ENCODE measurements at regions not wholly inside any gene's neighbourhood (a gene's known extent, or its start where the extent isn't known, plus 50 kb on each side); places are given as distances from the start of the nearest gene placed in this dataset.
"Not testable (repeated sequence)": the region's sequence is repeated elsewhere in the genome, so short reads cannot be mapped to it uniquely, and the experiment has no call there.

DNA sequence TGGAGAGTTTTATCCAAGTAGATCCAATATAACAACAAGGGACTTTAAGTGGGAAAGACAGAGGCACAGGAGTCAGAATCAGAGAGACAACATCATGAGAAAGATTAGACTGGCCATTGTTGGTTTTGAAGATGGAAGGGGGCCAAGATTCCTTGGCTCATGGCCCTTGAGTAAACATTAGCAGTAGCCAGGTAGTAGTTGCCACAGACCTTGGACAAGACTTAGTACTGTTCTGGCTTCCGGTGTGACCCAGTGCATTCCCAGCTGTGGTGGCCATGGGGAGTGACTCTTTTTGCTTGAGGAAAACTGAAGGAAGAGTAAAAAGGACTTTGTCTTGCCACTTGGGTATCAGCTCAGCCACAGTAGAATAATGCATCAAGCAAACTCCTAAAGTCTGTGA lies 462.2 kb upstream of the CPXCR1 start:
- no peaks in the 10 kb centered on the region for H3K27me3 Mint-ChIP-seq
- ATAC-seq (replicated peaks; ENCODE audit: extremely low read depth, poor library complexity, severe bottlenecking): no peak
- peaks cover 7% of the 10 kb centered on the region for H3K9me3 Mint-ChIP-seq
- H3K36me3 Mint-ChIP-seq (ENCODE audit: insufficient read depth): no peaks in the 10 kb centered on the region
- H3K4me1 Mint-ChIP-seq: no peaks in the 10 kb centered on the region
- DNase-seq (ENCODE audit: low spot score in 2 of 2): no peak
- no peak overlapping the region for H3K27ac Mint-ChIP-seq (ENCODE audit: low read depth)
- H3K4me3 Mint-ChIP-seq: no peak overlapping the region

DNA sequence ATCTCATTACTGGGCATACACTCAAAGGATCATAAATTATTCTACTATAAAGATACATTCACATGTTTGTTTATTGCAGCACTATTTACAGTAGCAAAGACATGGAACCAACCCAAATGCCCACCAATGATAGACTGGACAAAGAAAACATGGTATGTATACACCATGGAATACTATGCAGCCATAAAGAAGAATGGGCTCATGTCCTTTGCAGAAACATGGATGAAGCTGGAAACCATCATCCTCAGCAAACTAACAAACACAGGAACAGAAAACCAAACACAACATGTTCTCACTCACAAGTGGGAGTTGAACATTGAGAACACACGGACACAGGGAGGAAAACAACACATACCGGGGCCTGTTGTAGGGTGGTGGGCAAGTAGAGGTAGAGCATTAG lies 433.1 kb upstream of the CPXCR1 start:
- H3K9me3 Mint-ChIP-seq; H3K4me1 Mint-ChIP-seq; H3K27ac Mint-ChIP-seq (ENCODE audit: low read depth); DNase-seq (ENCODE audit: low spot score in 2 of 2); H3K36me3 Mint-ChIP-seq (ENCODE audit: insufficient read depth); H3K4me3 Mint-ChIP-seq; H3K27me3 Mint-ChIP-seq; ATAC-seq (replicated peaks; ENCODE audit: extremely low read depth, poor library complexity, severe bottlenecking): not testable (repeated sequence)

DNA sequence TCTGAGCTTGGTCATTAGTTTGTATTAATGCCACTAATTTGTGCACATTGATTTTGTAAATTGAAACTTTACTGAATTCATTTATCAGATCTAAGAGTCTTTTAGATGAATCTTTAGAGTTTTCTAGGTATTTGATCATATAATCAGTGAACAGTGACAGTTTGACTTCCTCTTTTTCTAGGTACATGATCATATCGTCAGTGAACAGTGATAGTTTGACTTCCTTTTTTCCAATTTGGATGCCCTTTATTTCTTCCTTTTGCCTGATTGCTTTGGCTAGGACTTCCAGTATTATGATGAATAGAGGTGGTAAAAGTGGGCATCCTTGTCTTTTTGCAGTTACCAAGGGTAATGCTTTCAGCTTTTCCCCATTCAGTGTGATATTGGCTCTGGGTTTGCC lies 421.4 kb upstream of the CPXCR1 start:
- Mint-ChIP-seq H3K4me3 (no peak overlapping the region), H3K9me3 (no peaks in the 10 kb centered on the region), H3K36me3 (ENCODE audit: insufficient read depth) (no peaks in the 10 kb centered on the region), H3K4me1 (no peaks in the 10 kb centered on the region), H3K27me3 (no peaks in the 10 kb centered on the region), H3K27ac (ENCODE audit: low read depth) (no peak overlapping the region)
- no peak for DNase-seq (ENCODE audit: low spot score in 2 of 2)
- no peak for ATAC-seq (replicated peaks; ENCODE audit: extremely low read depth, poor library complexity, severe bottlenecking)

DNA sequence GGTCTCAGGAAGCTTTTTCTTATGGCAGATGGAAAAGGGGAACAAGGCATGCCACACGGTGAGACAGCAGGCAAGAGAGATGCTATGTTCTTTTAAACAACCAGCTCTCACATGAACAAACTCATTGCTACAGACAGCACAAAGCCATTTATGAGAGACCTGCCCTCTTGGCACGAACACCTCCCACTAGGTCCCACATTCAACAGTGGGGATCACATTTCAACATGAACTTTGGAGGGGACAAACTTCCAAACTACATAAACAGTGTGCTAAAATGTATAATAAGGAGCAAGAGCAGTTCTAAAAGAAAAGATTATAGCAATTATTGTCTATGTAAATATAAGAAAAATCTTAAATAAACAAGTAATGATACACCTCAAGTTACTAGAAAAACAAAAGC lies 391.8 kb upstream of the CPXCR1 start:
- H3K27me3 Mint-ChIP-seq: no peaks in the 10 kb centered on the region
- peaks cover 4% of the 10 kb centered on the region for H3K9me3 Mint-ChIP-seq
- H3K4me1 Mint-ChIP-seq: no peaks in the 10 kb centered on the region
- no peak overlapping the region for H3K27ac Mint-ChIP-seq (ENCODE audit: low read depth)
- DNase-seq (ENCODE audit: low spot score in 2 of 2) (no peak), ATAC-seq (replicated peaks; ENCODE audit: extremely low read depth, poor library complexity, severe bottlenecking) (no peak)
- no peak overlapping the region for H3K4me3 Mint-ChIP-seq
- H3K36me3 Mint-ChIP-seq (ENCODE audit: insufficient read depth): no peaks in the 10 kb centered on the region

DNA sequence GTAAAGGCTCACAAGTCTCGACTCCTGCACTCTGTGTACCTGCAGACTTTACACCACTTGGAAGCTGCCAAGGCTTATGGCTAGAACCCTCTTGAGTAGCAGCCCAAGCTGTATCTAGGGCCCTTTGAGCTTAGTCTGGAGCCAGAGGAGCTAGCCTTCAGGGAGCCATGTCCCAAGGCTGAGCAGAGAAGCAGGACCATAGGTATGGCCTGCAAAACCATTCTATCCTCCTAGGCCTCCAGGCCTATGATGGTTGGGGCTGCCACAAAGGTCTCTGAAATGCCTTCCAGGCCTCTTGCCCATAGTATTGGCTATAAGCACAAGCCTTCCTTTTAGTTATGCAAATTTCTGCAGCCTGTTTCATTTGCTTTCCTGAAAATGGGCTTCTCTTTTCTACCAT lies 380.7 kb upstream of the CPXCR1 start:
- Mint-ChIP-seq H3K27ac (ENCODE audit: low read depth) (no peak overlapping the region), H3K27me3 (no peaks in the 10 kb centered on the region), H3K36me3 (ENCODE audit: insufficient read depth) (no peaks in the 10 kb centered on the region), H3K4me1 (no peaks in the 10 kb centered on the region), H3K9me3 (peaks cover 4% of the 10 kb centered on the region), H3K4me3 (no peak overlapping the region)
- ATAC-seq (replicated peaks; ENCODE audit: extremely low read depth, poor library complexity, severe bottlenecking) (no peak), DNase-seq (ENCODE audit: low spot score in 2 of 2) (no peak)

DNA sequence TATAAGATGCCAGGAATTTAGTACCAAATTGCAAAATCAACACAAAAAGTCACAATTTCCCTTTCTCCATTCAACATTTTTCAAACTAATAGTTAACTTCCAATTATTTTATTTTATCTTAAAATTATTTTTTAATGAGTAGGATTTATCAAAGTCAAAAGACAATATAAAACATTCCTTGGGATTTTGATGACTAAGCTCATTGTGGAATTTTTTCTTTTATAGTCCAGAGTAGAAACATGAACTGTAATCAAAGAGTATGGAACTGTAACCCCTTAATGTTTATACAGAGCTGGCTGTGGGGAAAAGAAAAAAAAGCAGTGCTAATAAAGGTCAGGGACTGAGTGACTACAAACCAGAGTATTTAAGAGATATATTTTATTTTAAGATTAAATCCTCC lies 368.6 kb upstream of the CPXCR1 start:
- ATAC-seq (replicated peaks; ENCODE audit: extremely low read depth, poor library complexity, severe bottlenecking) (no peak), DNase-seq (ENCODE audit: low spot score in 2 of 2) (no peak)
- H3K27ac Mint-ChIP-seq (ENCODE audit: low read depth): no peak overlapping the region
- peaks cover 14% of the 10 kb centered on the region for H3K9me3 Mint-ChIP-seq
- H3K4me1 Mint-ChIP-seq: no peaks in the 10 kb centered on the region
- H3K4me3 Mint-ChIP-seq: no peak overlapping the region
- H3K36me3 Mint-ChIP-seq (ENCODE audit: insufficient read depth): no peaks in the 10 kb centered on the region
- H3K27me3 Mint-ChIP-seq: no peaks in the 10 kb centered on the region

DNA sequence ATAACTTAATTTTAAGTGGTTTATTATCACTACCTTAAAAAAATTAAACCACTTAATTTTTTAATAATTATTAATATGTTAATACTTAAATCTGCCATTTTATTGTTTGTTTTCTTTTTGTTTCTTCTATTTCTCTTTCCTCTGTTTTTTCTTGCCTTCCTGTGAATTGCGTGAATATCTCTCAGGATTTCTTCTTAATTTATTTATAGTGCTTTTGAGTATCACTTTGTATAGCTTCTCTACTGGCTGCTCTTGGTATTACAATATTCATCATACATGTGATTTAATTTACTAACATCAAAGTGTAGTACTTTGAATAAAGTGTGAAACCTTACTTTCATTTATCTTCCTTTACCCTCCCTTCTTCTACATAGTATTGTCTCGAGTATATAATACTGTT lies 349.5 kb upstream of the CPXCR1 start:
- DNase-seq (ENCODE audit: low spot score in 2 of 2): no peak
- peaks cover 7% of the 10 kb centered on the region for H3K9me3 Mint-ChIP-seq
- no peak for ATAC-seq (replicated peaks; ENCODE audit: extremely low read depth, poor library complexity, severe bottlenecking)
- H3K4me3 Mint-ChIP-seq: no peak overlapping the region
- no peaks in the 10 kb centered on the region for H3K36me3 Mint-ChIP-seq (ENCODE audit: insufficient read depth)
- no peaks in the 10 kb centered on the region for H3K27me3 Mint-ChIP-seq
- no peak overlapping the region for H3K27ac Mint-ChIP-seq (ENCODE audit: low read depth)
- no peaks in the 10 kb centered on the region for H3K4me1 Mint-ChIP-seq

DNA sequence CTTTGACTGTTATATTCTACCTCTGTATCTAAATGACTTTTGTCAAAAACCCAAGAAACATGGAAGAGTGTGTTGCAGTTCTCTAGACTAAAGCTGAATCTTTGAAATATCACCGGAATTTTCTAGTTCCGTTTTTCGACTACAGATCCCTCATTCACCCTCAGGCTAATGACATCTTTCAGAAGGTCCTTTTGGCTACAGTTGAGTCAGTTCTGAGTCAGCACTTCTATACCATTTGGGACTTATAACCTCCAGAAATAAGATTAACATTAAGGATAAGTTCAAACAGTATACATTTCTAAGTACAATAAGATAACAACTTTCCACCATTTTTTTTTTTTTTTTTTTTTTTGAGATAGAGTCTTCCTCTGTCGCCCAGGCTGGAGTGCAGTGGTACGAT lies 331.0 kb upstream of the CPXCR1 start:
- no peak for ATAC-seq (replicated peaks; ENCODE audit: extremely low read depth, poor library complexity, severe bottlenecking)
- H3K27ac Mint-ChIP-seq (ENCODE audit: low read depth): no peak overlapping the region
- no peaks in the 10 kb centered on the region for H3K4me1 Mint-ChIP-seq
- no peak overlapping the region for H3K4me3 Mint-ChIP-seq
- no peaks in the 10 kb centered on the region for H3K36me3 Mint-ChIP-seq (ENCODE audit: insufficient read depth)
- H3K27me3 Mint-ChIP-seq: no peaks in the 10 kb centered on the region
- H3K9me3 Mint-ChIP-seq: no peaks in the 10 kb centered on the region
- DNase-seq (ENCODE audit: low spot score in 2 of 2): no peak

DNA sequence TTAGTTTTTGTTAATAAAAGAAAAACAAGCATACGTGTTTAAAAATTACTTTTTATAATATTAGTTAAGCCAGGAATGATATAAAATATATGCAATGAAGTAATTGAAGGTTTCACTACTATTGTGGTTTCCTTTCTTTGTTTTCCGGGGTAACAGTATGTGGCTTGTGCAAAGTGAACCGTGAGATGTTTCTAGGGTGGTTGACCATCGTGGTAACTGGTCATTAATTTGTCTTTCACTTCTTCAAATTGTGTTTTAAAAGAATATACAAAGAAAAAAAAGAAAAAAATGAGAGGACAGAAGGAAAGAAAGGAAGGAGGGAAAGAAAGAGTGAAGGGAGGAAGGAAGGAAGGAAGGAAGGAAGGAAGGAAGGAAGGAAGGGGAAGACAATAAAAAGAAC lies 330.1 kb upstream of the CPXCR1 start:
- no peak overlapping the region for H3K27ac Mint-ChIP-seq (ENCODE audit: low read depth)

DNA sequence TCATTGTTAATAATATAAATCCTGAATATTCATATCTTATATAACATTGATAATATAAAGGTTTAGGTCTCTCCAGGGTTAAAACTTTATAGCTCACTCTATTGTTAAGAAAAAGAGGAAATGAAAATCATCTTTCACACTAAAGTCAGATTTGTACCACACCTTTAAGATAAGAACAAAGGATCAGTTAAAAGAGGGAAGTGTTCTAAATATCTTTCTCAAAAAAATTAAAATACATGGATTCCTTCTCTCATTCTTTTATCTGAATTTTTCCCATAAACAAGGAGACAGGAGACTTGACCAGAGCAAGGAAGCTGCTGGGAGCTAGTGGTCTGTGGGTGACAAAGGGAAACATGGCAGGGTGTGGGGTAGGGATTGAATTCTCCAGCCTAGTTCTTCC lies 323.0 kb upstream of the CPXCR1 start:
- H3K27ac Mint-ChIP-seq (ENCODE audit: low read depth): no peak overlapping the region
- ATAC-seq (replicated peaks; ENCODE audit: extremely low read depth, poor library complexity, severe bottlenecking): no peak
- no peak overlapping the region for H3K4me3 Mint-ChIP-seq

More for the DNA sequence above, 330.1 kb upstream of the CPXCR1 start:
- Mint-ChIP-seq H3K9me3 (no peaks in the 10 kb centered on the region), H3K4me1 (no peaks in the 10 kb centered on the region), H3K36me3 (ENCODE audit: insufficient read depth) (no peaks in the 10 kb centered on the region), H3K27me3 (no peaks in the 10 kb centered on the region), H3K4me3 (no peak overlapping the region)
- DNase-seq (ENCODE audit: low spot score in 2 of 2): no peak
- no peak for ATAC-seq (replicated peaks; ENCODE audit: extremely low read depth, poor library complexity, severe bottlenecking)

DNA sequence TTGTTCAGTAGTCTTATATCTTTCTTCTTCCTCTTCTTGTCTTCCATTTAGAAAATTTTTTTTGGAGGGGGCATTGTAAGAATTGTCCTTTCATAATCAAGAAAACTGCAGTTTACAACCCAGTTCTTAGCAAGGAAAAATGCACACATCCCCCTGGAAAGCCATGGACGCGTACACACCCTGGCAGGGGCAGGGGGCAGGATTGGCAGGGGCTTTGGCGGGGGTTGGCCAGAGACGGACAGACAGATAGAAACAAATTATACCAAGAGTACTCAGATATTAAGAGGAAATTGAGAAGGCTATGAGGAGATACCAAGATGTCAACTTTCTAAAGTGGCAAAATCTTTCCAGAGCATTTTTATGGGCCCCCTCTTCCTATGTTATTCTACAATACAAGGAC lies 322.5 kb upstream of the CPXCR1 start:
- DNase-seq (ENCODE audit: low spot score in 2 of 2) (no peak), ATAC-seq (replicated peaks; ENCODE audit: extremely low read depth, poor library complexity, severe bottlenecking) (no peak)
- H3K27me3 Mint-ChIP-seq: no peaks in the 10 kb centered on the region
- no peaks in the 10 kb centered on the region for H3K9me3 Mint-ChIP-seq
- no peak overlapping the region for H3K4me3 Mint-ChIP-seq
- H3K4me1 Mint-ChIP-seq: no peaks in the 10 kb centered on the region
- no peaks in the 10 kb centered on the region for H3K36me3 Mint-ChIP-seq (ENCODE audit: insufficient read depth)
- H3K27ac Mint-ChIP-seq (ENCODE audit: low read depth): no peak overlapping the region

More for the DNA sequence above, 323.0 kb upstream of the CPXCR1 start:
- Mint-ChIP-seq H3K36me3 (ENCODE audit: insufficient read depth) (no peaks in the 10 kb centered on the region), H3K4me1 (no peaks in the 10 kb centered on the region), H3K9me3 (no peaks in the 10 kb centered on the region), H3K27me3 (no peaks in the 10 kb centered on the region)
- no peak for DNase-seq (ENCODE audit: low spot score in 2 of 2)

DNA sequence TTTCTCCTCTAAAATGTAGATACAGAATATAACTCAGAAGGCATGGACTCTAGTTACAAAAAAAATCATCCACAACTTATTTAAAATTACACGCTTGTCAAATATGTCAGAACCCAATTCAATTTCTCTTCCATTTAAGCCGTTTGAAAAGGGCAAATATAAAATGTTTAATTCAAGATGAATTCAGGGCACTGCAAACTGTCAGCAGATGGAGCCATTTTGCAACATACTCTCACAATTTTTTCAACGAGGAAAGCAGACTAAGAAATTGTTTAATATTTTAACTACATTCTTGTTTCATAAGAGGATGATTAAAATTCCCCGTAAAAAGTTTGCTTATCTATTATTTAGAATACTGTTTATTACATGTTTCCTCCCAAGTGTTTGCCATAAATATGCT lies 321.3 kb upstream of the CPXCR1 start:
- DNase-seq (ENCODE audit: low spot score in 2 of 2): no peak
- no peak for ATAC-seq (replicated peaks; ENCODE audit: extremely low read depth, poor library complexity, severe bottlenecking)
- no peaks in the 10 kb centered on the region for H3K27me3 Mint-ChIP-seq
- H3K36me3 Mint-ChIP-seq (ENCODE audit: insufficient read depth): no peaks in the 10 kb centered on the region
- H3K27ac Mint-ChIP-seq (ENCODE audit: low read depth): no peak overlapping the region
- no peaks in the 10 kb centered on the region for H3K9me3 Mint-ChIP-seq
- no peaks in the 10 kb centered on the region for H3K4me1 Mint-ChIP-seq
- no peak overlapping the region for H3K4me3 Mint-ChIP-seq

DNA sequence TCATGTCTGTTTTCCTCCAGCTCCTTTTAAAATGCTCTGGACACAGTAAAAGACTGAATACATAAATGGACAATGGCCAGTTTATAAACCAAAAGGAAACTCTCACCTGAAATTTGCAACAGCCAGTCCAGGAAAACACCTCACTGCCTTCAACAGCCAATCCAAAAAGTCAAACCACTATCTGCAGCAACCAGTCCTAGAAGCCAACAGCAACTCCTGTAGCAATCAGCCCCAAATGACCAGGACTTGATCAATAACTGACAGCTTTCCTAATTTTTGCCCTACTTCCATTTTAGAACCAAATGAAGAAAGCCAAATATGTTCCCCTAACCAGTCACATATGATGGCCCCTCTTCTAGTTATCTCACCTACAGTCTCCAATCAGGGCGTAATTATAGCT lies 309.5 kb upstream of the CPXCR1 start:
- no peaks in the 10 kb centered on the region for H3K4me1 Mint-ChIP-seq
- peaks cover 18% of the 10 kb centered on the region for H3K9me3 Mint-ChIP-seq
- H3K4me3 Mint-ChIP-seq: no peak overlapping the region
- ATAC-seq (replicated peaks; ENCODE audit: extremely low read depth, poor library complexity, severe bottlenecking) (no peak), DNase-seq (ENCODE audit: low spot score in 2 of 2) (no peak)
- H3K36me3 Mint-ChIP-seq (ENCODE audit: insufficient read depth): no peaks in the 10 kb centered on the region
- H3K27me3 Mint-ChIP-seq: no peaks in the 10 kb centered on the region
- no peak overlapping the region for H3K27ac Mint-ChIP-seq (ENCODE audit: low read depth)

DNA sequence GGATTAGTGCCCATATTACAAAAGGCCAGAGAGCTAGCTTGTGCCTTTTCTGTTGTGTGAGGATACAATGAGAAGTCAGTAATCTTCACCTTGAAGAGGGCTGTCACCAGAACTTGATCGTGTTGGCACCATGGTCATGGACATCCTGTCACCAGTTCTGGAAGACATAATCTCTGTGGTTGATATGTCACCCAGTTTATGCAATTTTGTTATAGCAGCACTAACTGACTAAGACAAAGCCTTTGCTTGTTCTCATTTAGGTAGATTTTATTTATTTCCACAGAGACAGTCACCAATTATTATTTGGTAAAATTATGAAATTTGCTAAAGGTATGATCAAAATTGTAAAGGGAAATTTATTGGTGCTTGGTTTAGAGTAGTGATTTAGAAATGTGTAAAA lies 308.8 kb upstream of the CPXCR1 start:
- Mint-ChIP-seq H3K4me1 (no peaks in the 10 kb centered on the region), H3K4me3 (no peak overlapping the region), H3K9me3 (peaks cover 18% of the 10 kb centered on the region), H3K36me3 (ENCODE audit: insufficient read depth) (no peaks in the 10 kb centered on the region), H3K27ac (ENCODE audit: low read depth) (no peak overlapping the region), H3K27me3 (no peaks in the 10 kb centered on the region)
- ATAC-seq (replicated peaks; ENCODE audit: extremely low read depth, poor library complexity, severe bottlenecking) (no peak), DNase-seq (ENCODE audit: low spot score in 2 of 2) (no peak)

Data from central memory CD8-positive, alpha-beta T cell (primary cell).